Activated CD4-positive, alpha-beta T cell treated with anti-CD3 and anti-CD28 coated beads, Interleukin-2, amount 10 ng/mL, durations not matched to agents 7 days and 5 days (primary cell): ENCODE measurements at regions not wholly inside any gene's neighbourhood (a gene's known extent, or its start where the extent isn't known, plus 50 kb on each side); places are given as distances from the start of the nearest gene placed in this dataset.
"Not testable (repeated sequence)": the region's sequence is repeated elsewhere in the genome, so short reads cannot be mapped to it uniquely, and the experiment has no call there.

ENCODE experiments used
- CTCF ChIA-PET: fragments of 350-600 bp; sonication (Branson Sonifier 250); formaldehyde crosslinking; loops from one replicate; lab custom pipeline; 2021; ENCODE audit warnings: antibody characterized with exemption; lab: Charles Lee
- POLR2A ChIA-PET: fragments of 350-600 bp; sonication (Branson Sonifier 250); formaldehyde crosslinking; loops from one replicate; lab custom pipeline; 2021; ENCODE audit warnings: antibody characterized with exemption; lab: Charles Lee
- DNase-seq: peaks from one replicate; pipeline ENCODE4 v3.0.0-alpha.2; 2020
- H3K27ac Mint-ChIP-seq: one replicate; pipeline ENCODE4 v1.8.0; 2021; ENCODE audit warnings: mild to moderate bottlenecking, moderate library complexity, mixed read lengths
- H3K27me3 Mint-ChIP-seq: one replicate; pipeline ENCODE4 v1.8.0; 2021; ENCODE audit warnings: mixed read lengths
- H3K36me3 Mint-ChIP-seq: one replicate; pipeline ENCODE4 v1.8.0; 2021; ENCODE audit warnings: low read depth, mixed read lengths
- H3K4me1 Mint-ChIP-seq: one replicate; pipeline ENCODE4 v1.8.0; 2021; ENCODE audit warnings: mixed read lengths
- H3K4me3 Mint-ChIP-seq: one replicate; pipeline ENCODE4 v1.8.0; 2021; ENCODE audit warnings: mild to moderate bottlenecking, moderate library complexity, mixed read lengths
- H3K9me3 Mint-ChIP-seq: one replicate; pipeline ENCODE4 v1.8.0; 2021; ENCODE audit warnings: mixed read lengths

DNA sequence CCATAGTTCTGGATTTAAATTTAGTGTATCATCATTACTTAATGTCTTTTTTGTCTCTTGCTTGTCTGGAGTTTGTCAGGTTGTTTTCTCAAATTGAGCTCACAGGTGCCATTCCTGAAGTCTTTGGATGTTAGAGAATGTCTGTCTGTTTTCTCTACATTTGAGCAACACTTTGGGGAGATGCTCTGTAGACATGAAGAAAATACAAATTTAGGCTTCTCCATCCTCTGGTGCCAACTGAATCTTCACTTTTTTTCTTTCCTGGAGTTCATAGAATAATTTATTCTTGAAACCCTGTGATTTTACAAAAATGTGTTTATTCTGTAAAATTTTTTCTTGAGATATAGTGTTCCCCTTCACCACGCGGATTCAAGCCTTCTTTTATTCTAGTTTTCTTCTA, 256.4 kb upstream of the HDAC4 start:
- ChIA-PET POLR2A (no interaction called here), CTCF (no interaction called here)
- H3K27me3 Mint-ChIP-seq = peaks cover 17% of the 10 kb centered on the region
- DNase-seq = no peak
- no peak overlapping the region for H3K27ac Mint-ChIP-seq
- H3K4me3 Mint-ChIP-seq = no peak overlapping the region
- H3K36me3 Mint-ChIP-seq = no peaks in the 10 kb centered on the region
- H3K4me1 Mint-ChIP-seq = no peaks in the 10 kb centered on the region
- no peaks in the 10 kb centered on the region for H3K9me3 Mint-ChIP-seq

DNA sequence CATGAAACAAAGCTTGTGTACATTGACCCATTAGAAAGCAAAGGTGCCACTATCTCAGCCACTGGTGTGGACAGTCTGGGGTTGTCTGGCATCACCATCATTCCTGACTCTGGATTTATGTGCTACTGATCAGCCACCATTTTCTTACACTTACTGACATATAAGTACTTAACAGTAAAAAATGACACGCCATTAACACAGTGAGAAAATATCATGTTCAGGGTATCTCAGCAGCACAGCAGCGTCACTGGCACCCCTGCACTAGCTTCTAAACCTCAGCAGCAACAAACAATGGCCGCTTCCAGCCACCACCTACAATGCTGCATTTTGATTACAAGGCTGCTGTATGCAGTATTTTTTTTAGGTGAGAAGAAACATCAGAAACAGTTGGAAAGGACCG, 253.4 kb upstream of the HDAC4 start:
- ChIA-PET POLR2A (no interaction called here), CTCF (no interaction called here)
- Mint-ChIP-seq H3K27me3 (peaks cover 19% of the 10 kb centered on the region), H3K4me1 (no peaks in the 10 kb centered on the region), H3K36me3 (no peaks in the 10 kb centered on the region), H3K4me3 (no peak overlapping the region), H3K9me3 (peaks cover 2% of the 10 kb centered on the region), H3K27ac (no peak overlapping the region)
- no peak for DNase-seq

DNA sequence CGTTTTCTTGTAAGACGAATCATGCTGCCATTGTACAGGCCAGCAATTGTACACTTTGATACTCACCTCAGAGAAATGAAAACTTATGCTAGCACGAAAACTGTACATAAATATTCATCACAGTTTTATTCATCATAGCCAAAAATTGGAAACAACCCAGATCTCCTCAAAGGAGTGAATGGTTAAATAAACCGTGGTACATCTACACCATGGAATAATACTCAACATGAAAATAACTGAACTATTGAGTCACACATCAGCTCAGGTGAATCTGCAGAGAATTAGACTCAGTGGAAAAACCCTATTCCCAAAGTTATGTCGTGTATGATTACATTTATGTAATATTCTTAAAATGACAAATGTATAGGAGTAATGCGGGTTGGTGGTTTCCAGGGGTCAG, 251.0 kb upstream of the HDAC4 start:
- ChIA-PET POLR2A (no interaction called here), CTCF (no interaction called here)
- no peak for DNase-seq
- H3K27me3 Mint-ChIP-seq = peaks cover 16% of the 10 kb centered on the region
- no peak overlapping the region for H3K4me3 Mint-ChIP-seq
- no peaks in the 10 kb centered on the region for H3K4me1 Mint-ChIP-seq
- peaks cover 3% of the 10 kb centered on the region for H3K9me3 Mint-ChIP-seq
- no peak overlapping the region for H3K27ac Mint-ChIP-seq
- no peaks in the 10 kb centered on the region for H3K36me3 Mint-ChIP-seq

DNA sequence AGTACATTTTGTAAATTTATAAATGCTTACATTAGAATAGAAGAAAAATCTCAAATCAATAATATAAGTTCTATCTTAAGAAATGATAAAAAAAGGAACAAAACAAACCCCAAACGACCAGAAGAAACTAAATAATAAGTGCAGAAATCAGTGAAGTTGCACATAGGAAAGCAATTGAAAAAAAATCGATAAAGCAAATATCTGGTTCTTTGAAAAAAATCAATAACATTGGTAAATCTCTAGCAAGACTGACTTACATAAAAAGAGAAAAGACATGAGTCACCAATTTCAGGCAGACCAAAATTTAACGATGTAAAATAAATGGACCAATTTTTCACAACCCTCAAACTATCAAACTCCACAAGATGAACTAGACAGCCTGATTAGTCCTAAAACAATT, 249.9 kb upstream of the HDAC4 start:
- ChIA-PET CTCF (no interaction called here), POLR2A (no interaction called here)
- Mint-ChIP-seq H3K36me3 (no peaks in the 10 kb centered on the region), H3K4me3 (no peak overlapping the region), H3K4me1 (no peaks in the 10 kb centered on the region), H3K27ac (no peak overlapping the region), H3K27me3 (peaks cover 8% of the 10 kb centered on the region), H3K9me3 (peaks cover 3% of the 10 kb centered on the region)
- DNase-seq = no peak

DNA sequence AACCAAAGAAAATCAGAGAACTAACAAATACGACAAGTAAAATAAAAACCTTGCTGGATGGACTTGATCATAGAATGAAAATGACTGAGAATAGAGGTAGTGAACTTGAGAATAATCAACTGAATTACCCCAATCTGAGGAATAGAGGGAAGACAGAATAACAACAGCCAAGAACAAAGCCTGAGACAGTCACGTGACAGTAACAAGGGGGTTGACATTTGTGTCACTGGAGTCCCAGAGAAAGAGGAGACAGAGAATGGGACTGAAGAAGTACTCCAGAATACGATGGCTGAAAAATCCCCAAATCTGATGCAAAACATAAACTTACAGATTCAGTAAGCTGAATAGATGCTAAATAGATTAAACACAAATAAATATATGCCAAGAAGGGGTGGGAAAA, 248.5 kb upstream of the HDAC4 start:
- H3K27me3 Mint-ChIP-seq = peaks cover 8% of the 10 kb centered on the region
- H3K4me1 Mint-ChIP-seq = no peaks in the 10 kb centered on the region
- CTCF ChIA-PET = no interaction called here
- POLR2A ChIA-PET = no interaction called here
- no peak overlapping the region for H3K27ac Mint-ChIP-seq
- H3K4me3 Mint-ChIP-seq = no peak overlapping the region
- H3K36me3 Mint-ChIP-seq = no peaks in the 10 kb centered on the region
- peaks cover 3% of the 10 kb centered on the region for H3K9me3 Mint-ChIP-seq
- no peak for DNase-seq

DNA sequence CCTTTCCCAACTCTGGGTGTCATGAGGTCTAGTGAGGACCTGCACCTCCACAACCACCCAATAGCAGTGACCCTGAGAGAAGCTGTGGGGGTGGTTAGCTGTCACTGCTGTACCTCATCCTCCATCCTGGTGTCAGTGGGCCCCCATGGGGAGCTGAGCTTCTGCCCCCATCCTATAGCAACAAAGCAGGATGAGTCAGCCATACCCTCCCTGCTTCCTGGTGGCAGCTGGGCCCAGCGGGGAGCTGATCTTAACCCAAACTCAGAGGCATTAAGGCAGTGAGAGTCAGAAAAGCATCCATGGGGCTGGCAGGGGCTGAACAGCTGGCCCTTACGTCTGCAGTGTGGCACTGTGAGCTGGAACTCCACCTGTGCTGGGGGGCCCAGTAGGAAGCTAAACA, 247.8 kb upstream of the HDAC4 start:
- CTCF ChIA-PET = no interaction called here
- Mint-ChIP-seq H3K9me3 (peaks cover 3% of the 10 kb centered on the region), H3K27me3 (peaks cover 8% of the 10 kb centered on the region), H3K4me3 (no peak overlapping the region), H3K27ac (no peak overlapping the region), H3K36me3 (no peaks in the 10 kb centered on the region), H3K4me1 (no peaks in the 10 kb centered on the region)
- POLR2A ChIA-PET = no interaction called here
- DNase-seq = no peak

DNA sequence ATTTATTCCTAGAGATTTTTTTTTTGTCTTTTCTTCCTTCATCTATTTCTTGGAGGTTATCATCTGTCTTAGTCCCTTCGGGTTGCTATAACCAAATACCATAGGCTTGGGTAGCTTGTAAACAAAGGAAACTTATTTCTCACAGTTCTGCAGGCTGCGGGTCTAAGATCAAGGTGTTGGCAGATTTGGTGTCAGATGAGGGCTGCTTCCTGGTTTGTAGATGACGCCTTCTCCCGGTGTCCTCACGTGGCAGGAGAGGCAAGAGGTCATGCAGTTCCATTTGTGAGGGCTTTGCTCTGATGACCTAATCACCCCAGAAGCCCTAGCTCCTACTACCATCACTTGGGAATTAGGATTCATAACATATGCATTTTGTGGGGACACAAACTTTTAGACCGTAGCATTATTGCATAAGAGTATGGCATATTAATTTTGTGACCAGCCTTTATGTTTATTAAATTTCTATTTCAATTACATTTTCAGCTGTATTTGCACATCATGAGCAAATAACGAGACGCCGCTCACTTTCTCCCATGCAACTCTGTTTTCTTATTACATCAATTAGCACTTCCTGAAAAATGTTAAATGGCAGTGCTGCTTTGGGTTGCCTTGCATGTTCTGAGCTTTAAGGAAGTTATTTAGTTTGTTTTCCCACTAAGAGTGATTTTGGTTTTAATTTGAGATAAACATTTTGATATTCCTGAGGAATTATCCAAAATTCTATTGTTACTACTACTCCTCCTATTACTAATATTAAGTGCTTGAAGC, 246.4 kb upstream of the HDAC4 start:
- peaks cover 8% of the 10 kb centered on the region for H3K27me3 Mint-ChIP-seq
- DNase-seq = no peak
- ChIA-PET CTCF (interaction anchor here (2.5 kb wide), 1 partner anchor 14 kb away, joined by 5 read pairs; no protein-coding TSS in a partner anchor), POLR2A (no interaction called here)
- no peaks in the 10 kb centered on the region for H3K4me1 Mint-ChIP-seq
- H3K36me3 Mint-ChIP-seq = no peaks in the 10 kb centered on the region
- H3K27ac Mint-ChIP-seq = no peak overlapping the region
- peaks cover 3% of the 10 kb centered on the region for H3K9me3 Mint-ChIP-seq
- H3K4me3 Mint-ChIP-seq = no peak overlapping the region

DNA sequence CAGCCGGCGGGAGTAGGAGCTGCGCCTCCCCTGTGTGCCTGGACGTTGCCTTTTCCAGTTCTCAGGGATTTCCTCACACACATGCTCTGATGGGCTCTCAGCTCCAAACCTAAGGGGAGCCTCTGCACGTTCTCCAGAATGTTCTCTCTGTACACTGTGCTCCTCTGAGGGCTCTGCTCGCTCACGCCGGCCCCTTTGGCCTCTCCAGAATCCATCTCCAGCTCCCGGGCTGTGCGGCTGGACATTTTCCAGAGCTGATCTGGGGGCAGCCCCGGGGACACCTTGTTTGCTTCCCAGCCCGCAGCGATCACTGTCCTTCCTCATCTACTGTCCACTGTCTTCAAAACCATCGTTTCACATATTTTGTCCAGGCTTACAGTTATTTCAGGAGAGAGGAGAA, 245.4 kb upstream of the HDAC4 start:
- H3K27me3 Mint-ChIP-seq = peaks cover 5% of the 10 kb centered on the region
- H3K4me1 Mint-ChIP-seq = no peaks in the 10 kb centered on the region
- ChIA-PET POLR2A (no interaction called here), CTCF (interaction anchor here (2.5 kb wide), 1 partner anchor 15 kb away, joined by 5 read pairs; no protein-coding TSS in a partner anchor)
- no peak for DNase-seq
- no peak overlapping the region for H3K4me3 Mint-ChIP-seq
- H3K9me3 Mint-ChIP-seq = peaks cover 3% of the 10 kb centered on the region
- H3K27ac Mint-ChIP-seq = no peak overlapping the region
- H3K36me3 Mint-ChIP-seq = no peaks in the 10 kb centered on the region

DNA sequence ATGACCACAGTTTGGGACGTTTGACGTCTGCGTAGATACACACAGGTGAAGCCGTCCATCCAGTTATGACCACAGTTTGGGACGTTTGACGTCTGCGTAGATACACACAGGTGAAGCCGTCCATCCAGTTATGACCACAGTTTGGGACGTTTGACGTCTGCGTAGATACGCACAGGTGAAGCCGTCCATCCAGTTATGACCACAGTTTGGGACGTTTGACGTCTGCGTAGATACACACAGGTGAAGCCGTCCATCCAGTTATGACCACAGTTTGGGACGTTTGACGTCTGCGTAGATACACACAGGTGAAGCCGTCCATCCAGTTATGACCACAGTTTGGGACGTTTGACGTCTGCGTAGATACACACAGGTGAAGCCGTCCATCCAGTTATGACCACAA, 243.8 kb upstream of the HDAC4 start:
- H3K36me3 Mint-ChIP-seq, H3K4me1 Mint-ChIP-seq, CTCF ChIA-PET, H3K4me3 Mint-ChIP-seq, H3K27me3 Mint-ChIP-seq, DNase-seq, H3K9me3 Mint-ChIP-seq, POLR2A ChIA-PET, H3K27ac Mint-ChIP-seq: not testable (repeated sequence)

DNA sequence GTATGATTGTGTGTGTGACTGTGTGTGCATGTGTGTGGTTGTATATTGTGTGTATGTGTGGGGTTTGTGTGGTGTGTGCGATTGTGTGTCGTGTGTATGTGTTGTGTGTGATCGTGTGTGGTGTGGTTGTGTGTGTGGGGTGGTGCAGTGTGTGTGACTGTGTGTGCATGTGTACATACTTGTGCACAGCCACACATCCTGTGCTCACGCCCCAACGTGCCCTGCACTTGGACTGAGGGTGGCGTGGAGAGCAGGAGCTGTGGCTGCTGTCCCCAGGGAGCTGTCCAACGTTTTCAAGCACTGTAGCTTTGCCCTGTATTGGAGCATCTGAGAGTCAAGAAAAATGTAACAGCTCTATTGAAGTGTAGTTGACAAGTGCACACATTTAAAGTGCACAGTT, 243.2 kb upstream of the HDAC4 start:
- H3K27me3 Mint-ChIP-seq = no peaks in the 10 kb centered on the region
- no peaks in the 10 kb centered on the region for H3K4me1 Mint-ChIP-seq
- DNase-seq = peak; percentile 21
- H3K36me3 Mint-ChIP-seq = no peaks in the 10 kb centered on the region
- CTCF ChIA-PET = no interaction called here
- POLR2A ChIA-PET = no interaction called here
- H3K9me3 Mint-ChIP-seq = no peaks in the 10 kb centered on the region
- H3K4me3 Mint-ChIP-seq = no peak overlapping the region
- no peak overlapping the region for H3K27ac Mint-ChIP-seq

DNA sequence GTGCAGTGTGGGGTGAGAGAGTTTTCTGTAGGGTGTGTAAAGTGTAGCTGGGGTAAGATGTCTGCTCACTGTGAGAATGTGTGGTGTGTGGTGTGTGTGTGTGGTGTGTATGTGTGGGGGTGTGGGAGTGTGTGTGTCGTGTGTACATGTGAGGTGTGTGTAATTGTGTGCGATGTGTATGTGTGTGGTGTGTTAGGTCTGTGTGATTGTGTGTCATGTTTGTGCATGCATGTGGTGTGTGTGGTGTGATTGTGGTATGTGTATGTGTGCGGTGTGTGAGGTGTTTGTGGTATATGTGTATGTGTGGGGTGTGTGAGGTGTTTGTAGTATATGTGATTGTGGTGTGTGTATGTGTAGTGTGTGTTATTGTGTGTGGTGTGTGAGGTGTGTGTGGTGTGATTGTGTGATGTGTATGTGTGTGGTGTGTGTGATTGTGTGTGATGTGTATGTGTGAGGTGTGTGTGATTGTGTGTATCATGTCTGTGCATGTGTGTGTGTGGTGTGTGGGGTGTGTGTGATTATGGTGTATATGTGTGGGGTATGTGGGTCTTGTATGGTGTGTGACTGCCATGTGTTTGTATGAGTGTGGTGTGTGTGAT, 241.7 kb upstream of the HDAC4 start:
- ChIA-PET CTCF (no interaction called here), POLR2A (no interaction called here)
- Mint-ChIP-seq H3K9me3 (no peaks in the 10 kb centered on the region), H3K27me3 (no peaks in the 10 kb centered on the region), H3K27ac (no peak overlapping the region), H3K4me3 (no peak overlapping the region), H3K36me3 (no peaks in the 10 kb centered on the region), H3K4me1 (no peaks in the 10 kb centered on the region)
- no peak for DNase-seq

DNA sequence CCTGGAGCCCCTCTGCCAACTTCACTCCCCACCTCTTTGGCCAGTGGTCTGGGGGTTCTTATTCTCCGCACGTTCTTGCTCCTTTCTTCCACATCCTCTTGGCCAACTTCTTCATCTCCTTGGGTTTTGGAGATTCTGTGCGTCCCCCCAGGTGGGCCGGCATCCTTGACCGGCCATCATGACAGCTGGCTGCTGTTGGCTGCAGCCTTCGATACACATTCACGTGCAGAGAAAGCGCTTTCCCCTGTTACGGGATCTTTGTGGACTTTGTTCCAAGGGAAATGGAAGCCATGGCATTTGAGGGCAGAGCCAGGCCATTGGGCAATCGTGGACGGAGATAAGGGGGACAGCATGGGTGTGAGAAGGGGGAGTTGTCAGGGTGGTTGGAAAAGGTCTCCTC, 241.1 kb upstream of the HDAC4 start:
- POLR2A ChIA-PET, DNase-seq, H3K27ac Mint-ChIP-seq, H3K27me3 Mint-ChIP-seq, H3K4me1 Mint-ChIP-seq, H3K36me3 Mint-ChIP-seq, H3K4me3 Mint-ChIP-seq, H3K9me3 Mint-ChIP-seq, CTCF ChIA-PET: not testable (repeated sequence)

DNA sequence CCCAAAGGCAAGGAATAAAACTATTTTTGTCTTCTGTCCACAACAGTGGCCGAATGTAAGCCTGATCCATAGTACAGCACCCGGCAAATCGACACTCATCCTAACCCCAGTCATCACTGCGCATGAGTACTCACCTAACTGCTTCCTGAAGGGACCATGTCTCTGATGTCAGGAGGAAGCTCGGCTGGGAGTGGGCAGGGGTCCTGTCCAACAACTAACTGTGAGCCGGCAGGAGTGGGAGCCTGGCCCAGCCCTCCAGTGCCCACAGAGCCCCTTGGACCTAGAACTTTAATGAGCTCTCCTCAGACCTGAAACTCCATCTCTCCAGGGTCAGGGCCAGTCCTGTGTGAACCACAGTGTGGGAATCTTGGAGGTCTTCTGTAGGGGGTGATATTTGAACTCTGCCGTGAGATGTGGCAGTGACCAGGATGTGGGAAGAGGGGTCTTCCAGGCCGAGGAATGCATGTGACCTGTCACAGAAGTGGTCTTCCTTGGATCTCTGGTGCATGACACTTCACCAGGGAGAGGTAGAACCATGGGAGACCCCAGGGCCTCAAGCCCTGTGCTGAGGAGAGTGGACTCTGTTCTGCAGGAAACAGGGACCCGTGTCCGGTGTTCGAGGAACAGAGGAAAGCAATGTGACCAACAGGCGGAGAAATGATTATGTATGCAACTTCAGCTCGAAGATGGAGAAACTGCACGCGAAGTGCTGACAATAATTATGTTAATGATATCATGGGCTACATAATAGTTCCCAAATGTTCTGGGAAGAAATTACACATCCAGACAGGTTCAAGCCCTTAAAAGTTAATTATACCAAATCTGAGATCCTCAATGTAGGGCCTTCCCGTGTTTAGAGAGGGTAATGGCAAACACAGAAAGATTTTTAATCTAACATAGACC, 240.1 kb upstream of the HDAC4 start:
- Mint-ChIP-seq H3K4me3 (no peak overlapping the region), H3K36me3 (no peaks in the 10 kb centered on the region), H3K4me1 (no peaks in the 10 kb centered on the region), H3K27me3 (no peaks in the 10 kb centered on the region), H3K9me3 (no peaks in the 10 kb centered on the region), H3K27ac (no peak overlapping the region)
- DNase-seq = no peak
- ChIA-PET POLR2A (no interaction called here), CTCF (no interaction called here)
